ENCODE measurements at regions not wholly inside any gene's neighbourhood (a gene's known extent, or its start where the extent isn't known, plus 50 kb on each side); places are given as distances from the start of the nearest gene placed in this dataset.

- TF ChIP-seq HNF4G (IDR thresholded peaks at IDR 0.05; ENCODE audit: borderline replicate concordance, low read depth, low read length): no peak
- no peak for TF ChIP-seq HNF4G (CRISPR knock-in tag; IDR thresholded peaks at IDR 0.05; ENCODE audit: borderline replicate concordance, low read depth)
- TF ChIP-seq POGZ (CRISPR knock-in tag; IDR thresholded peaks at IDR 0.05): no peak
- no peak for TF ChIP-seq ZNF75D (CRISPR knock-in tag; IDR thresholded peaks at IDR 0.05; ENCODE audit: borderline replicate concordance)
- TF ChIP-seq NR2F6 (IDR thresholded peaks at IDR 0.05): no peak
- no peak for TF ChIP-seq NR2F6 (CRISPR knock-in tag; IDR thresholded peaks at IDR 0.05)
- TF ChIP-seq ZNF768 (CRISPR knock-in tag; IDR thresholded peaks at IDR 0.05): no peak
- no peak for TF ChIP-seq NPAS2 (CRISPR knock-in tag; IDR thresholded peaks at IDR 0.05; ENCODE audit: borderline replicate concordance)
- no peak for TF ChIP-seq MTA1 (CRISPR knock-in tag; IDR thresholded peaks at IDR 0.05; ENCODE audit: borderline replicate concordance)
- no peak for TF ChIP-seq ZNF629 (CRISPR knock-in tag; conservative IDR thresholded peaks at IDR 0.05)
- TF ChIP-seq HOXA3 (CRISPR knock-in tag; IDR thresholded peaks at IDR 0.05): no peak
- TF ChIP-seq ZNF563 (CRISPR knock-in tag; IDR thresholded peaks at IDR 0.05): no peak
- TF ChIP-seq NFE2L1 (CRISPR knock-in tag; IDR thresholded peaks at IDR 0.05; ENCODE audit: borderline replicate concordance): no peak
Measured at GRCh38 chr13:48849515-48849914, 126.2 kb upstream of the FNDC3A start (continued).

DNA sequence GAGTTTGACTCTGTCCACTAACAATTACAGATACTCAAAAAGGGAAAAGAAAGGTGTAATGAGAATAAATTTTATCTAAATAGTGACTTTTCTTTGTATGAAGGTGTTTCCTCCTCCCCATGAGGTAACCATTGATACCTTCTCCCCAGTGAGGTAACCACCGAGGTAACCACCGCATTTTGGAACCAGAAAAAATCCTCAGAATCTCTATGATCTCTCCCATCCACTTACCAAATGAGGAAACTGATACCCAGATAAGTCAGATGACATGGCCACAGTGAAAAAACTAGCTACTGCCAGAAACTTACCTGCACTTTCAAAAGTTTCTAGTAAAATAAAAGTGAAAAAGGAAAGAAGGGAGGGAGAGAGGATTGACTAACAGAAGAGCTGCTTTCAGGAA, 124.0 kb upstream of the FNDC3A start:
- FAIRE-seq: no peak
- intact Hi-C loops (cut with micrococcal nuclease; ENCODE audit: unreplicated experiment) (no loop called here), in situ Hi-C loops (cut with HindIII; ENCODE audit: extremely low pct_ligation_motif_present, low pct_unique_long_range_greater_than_20kb) (no loop called here)
- H3K27ac ChIP-seq (ENCODE audit: extremely low read length, insufficient read depth, low read length): no peak overlapping the region
- no peak overlapping the region for H3K9ac ChIP-seq (ENCODE audit: insufficient read depth, low read depth, low read length)
- no peaks in the 10 kb centered on the region for H3K9me3 ChIP-seq (ENCODE audit: low read length)
- BruUV-seq (replicated peaks): no TSS peak
- H2AFZ ChIP-seq (ENCODE audit: low read length): no peak overlapping the region
- no peaks in the 10 kb centered on the region for H3K4me1 ChIP-seq (ENCODE audit: insufficient read depth, low read length)
- no peak for ATAC-seq
- no peak for DNase-seq (ENCODE audit: low spot score)
- no peak overlapping the region for H3K4me2 ChIP-seq (ENCODE audit: low read depth, low read length)
- ChIA-PET POLR2A (no interaction called here), CTCF (ENCODE audit: low intra/inter-chr PET ratio, low total read pairs) (no interaction called here)
- no peaks in the 10 kb centered on the region for H3K36me3 ChIP-seq (replicated peaks in 1 of 2; ENCODE audit: control insufficient read depth in 1 of 2, insufficient read depth in 2 of 2, low read length in 2 of 2)
- H4K20me1 ChIP-seq (ENCODE audit: insufficient read depth, low read length): no peaks in the 10 kb centered on the region
- no peaks in the 10 kb centered on the region for H3K27me3 ChIP-seq (ENCODE audit: control insufficient read depth in 1 of 2, insufficient read depth in 2 of 2, low read length in 2 of 2)
- no peaks in the 10 kb centered on the region for H3K79me2 ChIP-seq (ENCODE audit: insufficient read depth, low read length)
- no peak overlapping the region for H3K4me3 ChIP-seq (replicated peaks in 1 of 3; ENCODE audit: insufficient read depth in 1 of 3, low read depth in 2 of 3, low read length in 3 of 3)
- WGBS (ENCODE audit: low lambda C conversion rate): 0% methylated on average over 2 of the region's 2 CpGs
- no peak for TF ChIP-seq ZNF225 (CRISPR knock-in tag; IDR thresholded peaks at IDR 0.05)
- no peak for TF ChIP-seq ZXDC (CRISPR knock-in tag; IDR thresholded peaks at IDR 0.05)
- no peak for TF ChIP-seq MXD4 (CRISPR knock-in tag; IDR thresholded peaks at IDR 0.05)
- no peak for TF ChIP-seq SATB2 (CRISPR knock-in tag; IDR thresholded peaks at IDR 0.05)
- TF ChIP-seq DDIT3 (CRISPR knock-in tag; IDR thresholded peaks at IDR 0.05): no peak
- TF ChIP-seq MEIS2 (CRISPR knock-in tag; IDR thresholded peaks at IDR 0.05): no peak
- no peak for TF ChIP-seq ZNF530 (CRISPR knock-in tag; IDR thresholded peaks at IDR 0.05; ENCODE audit: low read depth)
- no peak for TF ChIP-seq ZBTB43 (CRISPR knock-in tag; conservative IDR thresholded peaks at IDR 0.05)
- TF ChIP-seq SNAPC2 (CRISPR knock-in tag; IDR thresholded peaks at IDR 0.05): no peak

Measured in HepG2 (cell line).